Mesendoderm (in vitro differentiated cells): ENCODE measurements at regions not wholly inside any gene's neighbourhood (a gene's known extent, or its start where the extent isn't known, plus 50 kb on each side); places are given as distances from the start of the nearest gene placed in this dataset.
A peak's percentile ranks its signal among the peaks of the same experiment; 100 is the strongest.

Experiments used
- DNase-seq: peaks from one replicate; pipeline ENCODE4 v3.0.0; 2013
- H2AK5ac ChIP-seq: 2 replicates; pipeline ENCODE4 v1.6.1; 2013; ENCODE audit warnings: low read length, inconsistent platforms
- H2BK120ac ChIP-seq: 2 replicates; pipeline ENCODE4 v1.6.1; 2013; ENCODE audit warnings: low read depth, mild to moderate bottlenecking, low read length, moderate library complexity, mixed read lengths
- H2BK15ac ChIP-seq: replicated peaks from 2 replicates; pipeline ENCODE4 v1.6.1; 2013; ENCODE audit warnings: low read depth, mild to moderate bottlenecking, moderate library complexity
- H2BK5ac ChIP-seq: 2 replicates; pipeline ENCODE4 v1.6.1; 2013; ENCODE audit warnings: low read length, inconsistent platforms
- H3K18ac ChIP-seq: 2 replicates; pipeline ENCODE4 v1.6.1; 2013; ENCODE audit warnings: mild to moderate bottlenecking, low read length, mixed read lengths
- H3K23ac ChIP-seq: one replicate; pipeline ENCODE4 v1.6.1; 2013; ENCODE audit warnings: low read length
- H3K27ac ChIP-seq: 2 replicates; pipeline ENCODE4 v1.5.1; 2013; ENCODE audit warnings: low read depth, mild to moderate bottlenecking, inconsistent platforms, low read length, moderate library complexity
- H3K27me3 ChIP-seq: 2 replicates; pipeline ENCODE4 v1.6.1; 2013; ENCODE audit warnings: low read length, control low read depth, mild to moderate bottlenecking, inconsistent platforms; ENCODE audit not compliant: insufficient read depth, poor library complexity
- H3K36me3 ChIP-seq: 2 replicates; pipeline ENCODE4 v1.6.1; 2013; ENCODE audit warnings: low read length, inconsistent platforms; ENCODE audit not compliant: control insufficient read depth, insufficient read depth
- H3K4ac ChIP-seq: one replicate; pipeline ENCODE4 v1.6.1; 2013; ENCODE audit warnings: low read depth, mild to moderate bottlenecking, low read length, moderate library complexity
- H3K4me1 ChIP-seq: 2 replicates; pipeline ENCODE4 v1.6.1; 2013; ENCODE audit warnings: low read depth, low read length, inconsistent platforms; ENCODE audit not compliant: control insufficient read depth
- H3K4me2 ChIP-seq: 2 replicates; pipeline ENCODE4 v1.6.1; 2013; ENCODE audit warnings: low read length
- H3K4me3 ChIP-seq: 2 replicates; pipeline ENCODE4 v1.5.1; 2013; ENCODE audit warnings: mild to moderate bottlenecking, low read length
- H3K56ac ChIP-seq: one replicate; pipeline ENCODE4 v1.6.1; 2013; ENCODE audit warnings: low read length
- H3K79me1 ChIP-seq: 2 replicates; pipeline ENCODE4 v1.6.1; 2013; ENCODE audit warnings: low read length, inconsistent platforms
- H3K79me2 ChIP-seq: 2 replicates; pipeline ENCODE4 v1.6.1; 2013; ENCODE audit warnings: mild to moderate bottlenecking, low read length; ENCODE audit not compliant: control insufficient read depth, insufficient read depth
- H3K9ac ChIP-seq: 2 replicates; pipeline ENCODE4 v1.6.1; 2013; ENCODE audit warnings: low read length, inconsistent platforms
- H4K5ac ChIP-seq: one replicate; pipeline ENCODE4 v1.6.1; 2013; ENCODE audit warnings: low read length
- H4K8ac ChIP-seq: one replicate; pipeline ENCODE4 v1.6.1; 2013; ENCODE audit warnings: low read depth, mild to moderate bottlenecking, control low read depth, low read length, moderate library complexity
- WGBS: extraction: QIAGEN DNeasy Blood & Tissue Kit; methylation state at CpG from one replicate; pipeline ENCODE4 v1.1.7; 2013; ENCODE audit warnings: low lambda C conversion rate, missing lambda C conversion rate; ENCODE audit not compliant: insufficient coverage; ENCODE audit errors: extremely low coverage; 5-methylcytosine and 5-hydroxymethylcytosine counted together

GRCh38 chr22:23388517-23388890 is 191.6 kb downstream of the IGLL1 start:
- H3K4me3 ChIP-seq, result no peak overlapping the region
- no peaks in the 10 kb centered on the region for H3K36me3 ChIP-seq
- H2BK15ac ChIP-seq, result no peak overlapping the region
- H4K5ac ChIP-seq, result no peak overlapping the region
- no CpG with 5 or more reads among the region's 8 CpGs for WGBS
- no peak overlapping the region for H3K4ac ChIP-seq
- H3K56ac ChIP-seq, result no peak overlapping the region
- H2BK120ac ChIP-seq, result no peak overlapping the region
- no peak overlapping the region for H2AK5ac ChIP-seq
- no peak overlapping the region for H3K9ac ChIP-seq
- no peak overlapping the region for H3K4me2 ChIP-seq
- no peak overlapping the region for H2BK5ac ChIP-seq
- no peaks in the 10 kb centered on the region for H3K79me1 ChIP-seq
- no peaks in the 10 kb centered on the region for H3K27me3 ChIP-seq
- peaks cover 2% of the 10 kb centered on the region for H3K4me1 ChIP-seq
- H3K18ac ChIP-seq, result no peak overlapping the region
- no peak overlapping the region for H4K8ac ChIP-seq
- no peaks in the 10 kb centered on the region for H3K79me2 ChIP-seq
- H3K23ac ChIP-seq, result no peak overlapping the region
- H3K27ac ChIP-seq, result no peak overlapping the region
- no peak for DNase-seq

DNA sequence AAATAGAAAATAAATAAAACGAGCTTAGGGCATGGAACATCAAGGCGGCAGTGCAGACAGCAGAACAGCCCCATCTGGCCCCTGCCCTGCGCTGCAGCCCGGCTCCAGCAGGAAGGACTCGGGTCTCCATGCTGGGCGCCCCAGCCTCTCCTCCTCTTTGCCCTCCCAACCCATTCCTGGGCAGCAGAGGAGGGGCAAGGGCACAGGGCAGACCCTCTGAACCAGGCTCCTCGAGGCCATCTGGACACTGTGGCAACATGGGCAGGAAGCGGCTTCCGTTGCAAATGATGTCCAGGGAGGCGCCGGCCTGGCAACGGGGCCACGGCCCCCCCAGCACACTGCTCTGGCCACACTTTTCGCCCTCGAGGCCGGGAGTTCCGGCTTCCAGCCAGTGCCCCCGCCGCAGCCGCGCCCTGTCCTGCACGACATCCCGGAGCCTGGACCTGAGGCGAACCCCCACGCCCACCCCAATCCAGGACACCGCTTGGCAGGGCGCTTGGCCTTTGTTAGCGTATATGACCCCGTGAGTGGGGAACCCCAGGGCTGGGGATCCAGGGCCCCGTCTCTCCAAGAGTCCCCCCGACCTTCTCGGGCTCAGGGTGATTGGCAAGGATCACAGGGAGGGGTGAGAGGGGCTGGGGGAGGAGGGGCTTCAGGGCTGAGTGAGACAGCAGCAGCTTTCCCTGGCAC is 192.1 kb downstream of the IGLL1 start:
- no CpG with 5 or more reads among the region's 32 CpGs for WGBS
- Histone ChIP-seq H3K4me2 (no peak overlapping the region), H3K4ac (no peak overlapping the region), H3K27me3 (no peaks in the 10 kb centered on the region), H2BK120ac (no peak overlapping the region), H3K23ac (no peak overlapping the region), H3K27ac (no peak overlapping the region), H3K56ac (no peak overlapping the region), H3K36me3 (no peaks in the 10 kb centered on the region), H2BK5ac (no peak overlapping the region), H2BK15ac (no peak overlapping the region), H4K8ac (no peak overlapping the region), H4K5ac (no peak overlapping the region), H2AK5ac (no peak overlapping the region), H3K79me1 (no peaks in the 10 kb centered on the region), H3K9ac (no peak overlapping the region), H3K18ac (no peak overlapping the region), H3K79me2 (no peaks in the 10 kb centered on the region), H3K4me3 (no peak overlapping the region), H3K4me1 (peaks cover 2% of the 10 kb centered on the region)
- DNase-seq, result no peak

DNA sequence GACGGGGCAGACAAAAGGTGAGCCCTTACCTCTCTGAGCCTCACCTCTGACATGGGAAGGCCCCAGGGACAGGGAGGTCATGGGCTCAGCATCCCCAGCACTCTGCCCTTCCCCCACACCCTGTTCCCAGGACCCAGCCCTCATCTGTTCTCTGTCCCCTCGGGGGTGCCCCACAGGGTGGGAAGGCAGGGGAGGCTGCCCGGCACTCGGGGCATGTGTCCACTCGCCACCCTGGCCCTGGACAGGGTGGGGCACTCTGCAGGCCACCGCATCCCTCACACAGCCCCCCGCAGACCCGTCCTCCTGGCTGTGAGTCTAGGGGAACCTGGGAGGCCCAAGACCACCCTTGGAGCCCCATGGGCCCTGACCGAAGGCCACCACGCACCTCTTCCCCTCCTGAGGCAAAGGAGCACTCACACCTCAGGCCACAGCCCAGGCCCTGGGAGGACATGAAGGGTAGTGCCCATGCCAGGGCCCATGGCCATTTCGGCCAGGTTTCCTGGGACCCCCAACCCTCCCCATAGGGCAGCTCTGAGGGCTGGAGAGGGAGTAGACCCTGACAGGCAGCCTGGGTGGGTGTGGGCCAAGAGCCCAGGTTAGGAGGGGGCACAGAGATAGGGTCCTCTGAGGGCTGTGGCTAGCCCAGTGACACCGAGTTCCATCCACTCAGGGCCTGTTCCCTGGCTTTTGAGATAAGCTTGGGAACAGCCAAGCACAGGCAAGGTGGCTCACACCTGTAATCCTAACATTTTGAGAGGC is 193.1 kb downstream of the IGLL1 start:
- H3K4me1 ChIP-seq, result peaks cover 5% of the 10 kb centered on the region
- no peak overlapping the region for H2BK5ac ChIP-seq
- DNase-seq, result no peak
- H4K5ac ChIP-seq, result no peak overlapping the region
- no peak overlapping the region for H3K27ac ChIP-seq
- no peak overlapping the region for H2BK120ac ChIP-seq
- H4K8ac ChIP-seq, result no peak overlapping the region
- H3K18ac ChIP-seq, result no peak overlapping the region
- no peak overlapping the region for H3K56ac ChIP-seq
- H2AK5ac ChIP-seq, result no peak overlapping the region
- no peaks in the 10 kb centered on the region for H3K79me1 ChIP-seq
- H2BK15ac ChIP-seq, result no peak overlapping the region
- no CpG with 5 or more reads among the region's 12 CpGs for WGBS
- no peak overlapping the region for H3K4me2 ChIP-seq
- no peaks in the 10 kb centered on the region for H3K36me3 ChIP-seq
- no peak overlapping the region for H3K9ac ChIP-seq
- H3K4me3 ChIP-seq, result no peak overlapping the region
- no peaks in the 10 kb centered on the region for H3K79me2 ChIP-seq
- no peak overlapping the region for H3K23ac ChIP-seq
- no peak overlapping the region for H3K4ac ChIP-seq
- no peaks in the 10 kb centered on the region for H3K27me3 ChIP-seq

DNA sequence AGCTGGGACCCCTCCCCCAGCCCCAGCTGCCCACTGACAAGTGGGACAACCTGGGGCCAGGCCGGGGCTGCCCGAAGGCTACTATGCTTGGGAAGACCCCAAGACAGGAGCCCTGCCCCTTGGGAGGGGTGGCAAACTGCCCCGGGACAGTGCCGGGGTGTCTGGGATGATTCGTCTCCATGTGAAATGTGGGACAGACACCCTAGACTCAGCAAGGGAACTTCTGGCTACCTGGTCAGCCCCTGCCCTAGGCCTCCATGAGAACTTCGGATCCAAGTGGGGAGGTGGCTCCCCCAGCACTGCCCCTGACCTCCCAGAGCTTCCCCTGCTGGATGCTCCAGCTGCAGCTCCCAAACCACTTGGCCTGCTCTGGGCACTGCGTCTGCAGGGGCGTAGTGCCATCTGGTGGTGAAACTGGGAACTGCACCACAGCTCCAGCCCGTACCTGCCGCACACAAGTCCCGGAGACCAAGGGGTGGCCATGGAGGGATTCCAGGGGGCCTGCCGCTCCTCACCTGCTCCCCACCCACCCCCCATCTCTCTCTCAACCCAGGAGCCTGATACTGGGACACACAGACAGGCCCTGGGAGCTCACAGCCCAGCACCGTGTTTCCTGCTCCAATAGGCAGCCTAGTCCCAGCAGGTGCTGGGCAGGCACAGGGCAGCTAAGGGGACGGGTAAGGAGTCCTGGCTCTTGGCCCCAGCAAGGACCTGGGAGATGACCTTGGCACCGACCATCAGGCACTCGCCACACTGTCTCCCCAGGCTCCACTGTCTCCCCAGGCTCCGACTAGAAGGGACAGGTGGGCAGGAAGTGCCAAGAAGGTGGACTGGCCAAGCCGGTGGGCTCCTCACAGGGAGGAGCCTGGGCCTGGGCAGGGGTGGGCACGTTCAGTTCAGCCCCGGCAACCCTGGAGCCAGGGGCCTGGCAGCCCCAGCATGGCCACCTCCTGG is 194.1 kb downstream of the IGLL1 start:
- Histone ChIP-seq H3K79me1 (no peaks in the 10 kb centered on the region), H3K4me1 (peaks cover 5% of the 10 kb centered on the region), H3K9ac (no peak overlapping the region), H3K4me2 (no peak overlapping the region), H3K36me3 (no peaks in the 10 kb centered on the region), H2BK15ac (no peak overlapping the region), H3K4me3 (no peak overlapping the region), H3K18ac (no peak overlapping the region), H2BK120ac (no peak overlapping the region), H4K8ac (no peak overlapping the region), H3K56ac (no peak overlapping the region), H3K79me2 (no peaks in the 10 kb centered on the region), H3K23ac (no peak overlapping the region), H2AK5ac (no peak overlapping the region), H3K27me3 (no peaks in the 10 kb centered on the region), H3K4ac (no peak overlapping the region), H4K5ac (no peak overlapping the region), H2BK5ac (no peak overlapping the region), H3K27ac (no peak overlapping the region)
- DNase-seq, result peak; percentile 80
- WGBS, result no CpG with 5 or more reads among the region's 20 CpGs

- Histone ChIP-seq H3K27me3 (no peaks in the 10 kb centered on the region), H2BK5ac (no peak overlapping the region), H3K56ac (peak overlapping the region; percentile 49), H4K8ac (no peak overlapping the region), H3K23ac (no peak overlapping the region), H3K18ac (no peak overlapping the region), H3K36me3 (no peaks in the 10 kb centered on the region), H3K79me1 (no peaks in the 10 kb centered on the region), H3K79me2 (no peaks in the 10 kb centered on the region), H4K5ac (no peak overlapping the region), H2BK120ac (no peak overlapping the region), H3K4me2 (no peak overlapping the region), H2AK5ac (no peak overlapping the region), H3K4me3 (no peak overlapping the region), H3K4ac (no peak overlapping the region), H3K4me1 (peaks cover 5% of the 10 kb centered on the region), H3K27ac (no peak overlapping the region), H3K9ac (no peak overlapping the region), H2BK15ac (no peak overlapping the region)
- WGBS, result no CpG with 5 or more reads among the region's 14 CpGs
- no peak for DNase-seq
Measured at GRCh38 chr22:23384923-23385677, 195.0 kb downstream of the IGLL1 start.
